PC-3 (cell line): ENCODE measurements at regions not wholly inside any gene's neighbourhood (a gene's known extent, or its start where the extent isn't known, plus 50 kb on each side); places are given as distances from the start of the nearest gene placed in this dataset.

Experiments
- ATAC-seq: fragments of 200-7000 bp; cut with Tn5 transposase; 2 replicates; pipeline ENCODE4 v1.9.1; 2020; ENCODE audit warnings: mild to moderate bottlenecking, moderate library complexity
- BruUV-seq: library from RNA; stranded (reverse); fragments of 400-500 nt; replicated peaks from 2 replicates; lab custom pipeline; 2021; lab: Mats Ljungman, UMichigan
- CTCF ChIA-PET: fragments of 300-600 bp; sonication (Branson Sonifier 250); formaldehyde crosslinking; loops from one replicate; lab custom pipeline; 2022; ENCODE audit warnings: antibody characterized with exemption; lab: Charles Lee
- POLR2A ChIA-PET: fragments of 300-600 bp; sonication (Branson Sonifier 250); formaldehyde crosslinking; loops from one replicate; lab custom pipeline; 2022; ENCODE audit warnings: antibody characterized with exemption; ENCODE audit not compliant: unreplicated experiment; lab: Charles Lee
- DNase-seq: peaks from one replicate; pipeline ENCODE4 v3.0.0-alpha.2; 2015
- H2AFZ ChIP-seq: fragments of 300-600 bp; sonication (generic); 2 replicates; pipeline ENCODE4 v1.6.0; 2016; ENCODE audit warnings: antibody characterized with exemption, low read length
- H3F3A ChIP-seq: fragments of 300-600 bp; sonication (generic); one replicate; pipeline ENCODE4 v1.6.0; 2017; ENCODE audit warnings: antibody characterized with exemption, low read length, control low read depth, mild to moderate bottlenecking; ENCODE audit not compliant: unreplicated experiment
- H3K27ac ChIP-seq: fragments of 300-600 bp; sonication (generic); 2 replicates; pipeline ENCODE4 v1.5.1; 2016; ENCODE audit warnings: mild to moderate bottlenecking, low read length
- H3K27me3 ChIP-seq: fragments of 300-600 bp; sonication (generic); 2 replicates; pipeline ENCODE4 v1.6.1; 2016; ENCODE audit warnings: low read length, mixed read lengths
- H3K36me3 ChIP-seq: fragments of 300-600 bp; sonication (generic); 2 replicates; pipeline ENCODE4 v1.6.1; 2016; ENCODE audit warnings: low read depth, mixed run types, low read length, mixed read lengths
- H3K4me1 ChIP-seq: fragments of 300-600 bp; sonication (generic); 2 replicates; pipeline ENCODE4 v1.5.1; 2016; ENCODE audit warnings: low read length; ENCODE audit not compliant: insufficient read depth
- H3K4me2 ChIP-seq: fragments of 300-600 bp; sonication (generic); 2 replicates; pipeline ENCODE4 v1.6.0; 2016; ENCODE audit warnings: low read length
- H3K4me3 ChIP-seq: fragments of 300-600 bp; sonication (generic); 2 replicates; pipeline ENCODE4 v1.5.1; 2016; ENCODE audit warnings: mild to moderate bottlenecking, low read length, mixed read lengths
- H3K79me2 ChIP-seq: fragments of 300-600 bp; sonication (generic); 2 replicates; pipeline ENCODE4 v1.6.1; 2017; ENCODE audit warnings: low read length, mixed read lengths
- H3K9ac ChIP-seq: fragments of 300-600 bp; sonication (generic); 2 replicates; pipeline ENCODE4 v1.6.0; 2016; ENCODE audit warnings: mild to moderate bottlenecking, low read length
- H3K9me2 ChIP-seq: fragments of 300-600 bp; sonication (generic); replicated peaks from 2 replicates; pipeline ENCODE4 v1.6.1; 2016; ENCODE audit warnings: mixed run types, low read length, mixed read lengths
- H3K9me3 ChIP-seq: fragments of 300-600 bp; sonication (generic); 2 replicates; pipeline ENCODE4 v1.6.1; 2016; ENCODE audit warnings: low read length, mixed read lengths
- H4K20me1 ChIP-seq: fragments of 300-600 bp; sonication (generic); 2 replicates; pipeline ENCODE4 v1.6.1; 2016; ENCODE audit warnings: low read length, mixed read lengths
- CTCF ChIP-seq: fragments of 300-600 bp; sonication (generic); conservative IDR thresholded peaks from 2 replicates; pipeline ENCODE4 v1.5.1; 2017; ENCODE audit warnings: antibody characterized with exemption, low read depth, mild to moderate bottlenecking, low read length
- EZH2 ChIP-seq: fragments of 300-600 bp; sonication (generic); IDR thresholded peaks from one replicate; pipeline ENCODE4 v1.6.1; 2017; ENCODE audit warnings: antibody characterized with exemption, mild to moderate bottlenecking, low read length; ENCODE audit not compliant: unreplicated experiment
- EZH2phosphoT487 ChIP-seq: fragments of 300-600 bp; sonication (generic); IDR thresholded peaks from 2 replicates; pipeline ENCODE4 v1.6.1; 2018; ENCODE audit warnings: mild to moderate bottlenecking, antibody characterized with exemption, low read length, borderline replicate concordance
- intact Hi-C: fragments of 100-400 bp; cut with micrococcal nuclease; formaldehyde crosslinking; loops from 2 replicates; pipeline ENCODE4 v1.9.0; 2023

GRCh38 chr10:125300937-125301336 lies 140.6 kb upstream of the CTBP2 start:
- DNase-seq (no peak), ATAC-seq (no peak)
- TF ChIP-seq EZH2, result no peak
- no peak for TF ChIP-seq EZH2phosphoT487
- no peak for TF ChIP-seq CTCF
- H4K20me1 ChIP-seq, result no peaks in the 10 kb centered on the region
- no peaks in the 10 kb centered on the region for H3K4me1 ChIP-seq
- BruUV-seq, result no TSS peak
- H3F3A ChIP-seq, result no peaks in the 10 kb centered on the region
- no peaks in the 10 kb centered on the region for H3K9me3 ChIP-seq
- POLR2A ChIA-PET, result no interaction called here
- no peaks in the 10 kb centered on the region for H3K79me2 ChIP-seq
- H2AFZ ChIP-seq, result no peak overlapping the region
- no peaks in the 10 kb centered on the region for H3K9me2 ChIP-seq
- CTCF ChIA-PET, result no interaction called here
- no peak overlapping the region for H3K4me3 ChIP-seq
- H3K9ac ChIP-seq, result no peak overlapping the region
- intact Hi-C loops, result no loop called here
- no peaks in the 10 kb centered on the region for H3K36me3 ChIP-seq
- peaks cover 16% of the 10 kb centered on the region for H3K27me3 ChIP-seq
- H3K27ac ChIP-seq, result no peak overlapping the region
- no peak overlapping the region for H3K4me2 ChIP-seq

GRCh38 chr10:125299461-125299860 lies 139.1 kb upstream of the CTBP2 start:
- Histone ChIP-seq H3K9ac (no peak overlapping the region), H3K4me3 (no peak overlapping the region), H3K4me1 (no peaks in the 10 kb centered on the region), H3K9me2 (no peaks in the 10 kb centered on the region), H3K79me2 (no peaks in the 10 kb centered on the region), H2AFZ (no peak overlapping the region), H3K9me3 (no peaks in the 10 kb centered on the region), H3K36me3 (no peaks in the 10 kb centered on the region), H3K27ac (no peak overlapping the region), H3F3A (no peaks in the 10 kb centered on the region), H3K27me3 (0 out of 2 replicates have a peak, but pooled peaks cover 3% of the 10 kb centered on the region), H4K20me1 (no peaks in the 10 kb centered on the region), H3K4me2 (no peak overlapping the region)
- ChIA-PET CTCF (no interaction called here), POLR2A (no interaction called here)
- BruUV-seq, result no TSS peak
- TF ChIP-seq CTCF, result no peak
- TF ChIP-seq EZH2phosphoT487, result no peak
- no peak for TF ChIP-seq EZH2
- ATAC-seq, result no peak
- intact Hi-C loops, result no loop called here
- DNase-seq, result no peak

GRCh38 chr10:125296598-125296997 lies 136.2 kb upstream of the CTBP2 start:
- H3K79me2 ChIP-seq, result no peaks in the 10 kb centered on the region
- CTCF ChIA-PET, result no interaction called here
- no peaks in the 10 kb centered on the region for H3K4me1 ChIP-seq
- H4K20me1 ChIP-seq, result no peaks in the 10 kb centered on the region
- H3K9me2 ChIP-seq, result no peaks in the 10 kb centered on the region
- H3K27me3 ChIP-seq, result no peaks in the 10 kb centered on the region
- ATAC-seq (no peak), DNase-seq (no peak)
- intact Hi-C loops, result no loop called here
- H3K36me3 ChIP-seq, result no peaks in the 10 kb centered on the region
- H2AFZ ChIP-seq, result no peak overlapping the region
- no peak overlapping the region for H3K27ac ChIP-seq
- POLR2A ChIA-PET, result no interaction called here
- no peak overlapping the region for H3K9ac ChIP-seq
- H3K9me3 ChIP-seq, result no peaks in the 10 kb centered on the region
- no peak overlapping the region for H3K4me3 ChIP-seq
- BruUV-seq, result no TSS peak
- TF ChIP-seq EZH2phosphoT487 (no peak), EZH2 (no peak), CTCF (no peak)
- H3K4me2 ChIP-seq, result no peak overlapping the region
- H3F3A ChIP-seq, result no peaks in the 10 kb centered on the region
